ENCODE measurements at regions not wholly inside any gene's neighbourhood (a gene's known extent, or its start where the extent isn't known, plus 50 kb on each side); places are given as distances from the start of the nearest gene placed in this dataset.

- DNase-seq (ENCODE audit: low read depth), result no peak
Measured at GRCh38 chr22:47565607-47566006, 803.2 kb downstream of the TBC1D22A start.

GRCh38 chr22:47564651-47565434, 802.4 kb downstream of the TBC1D22A start:
- DNase-seq (ENCODE audit: low read depth), result no peak

- DNase-seq (ENCODE audit: low read depth), result no peak
Measured at GRCh38 chr22:47564158-47564450, 801.7 kb downstream of the TBC1D22A start.

GRCh38 chr22:47563406-47564157, 801.1 kb downstream of the TBC1D22A start:
- DNase-seq (ENCODE audit: low read depth), result no peak

GRCh38 chr22:47561766-47562165, 799.3 kb downstream of the TBC1D22A start:
- DNase-seq (ENCODE audit: low read depth), result no peak

GRCh38 chr22:47561115-47561675, 798.7 kb downstream of the TBC1D22A start:
- no peak for DNase-seq (ENCODE audit: low read depth)

GRCh38 chr22:47558828-47559700, 796.6 kb downstream of the TBC1D22A start:
- no peak for DNase-seq (ENCODE audit: low read depth)

GRCh38 chr22:47556473-47556872, 794.0 kb downstream of the TBC1D22A start:
- DNase-seq (ENCODE audit: low read depth), result no peak

- no peak for DNase-seq (ENCODE audit: low read depth)
Measured at GRCh38 chr22:47553436-47553835, 791.0 kb downstream of the TBC1D22A start.

GRCh38 chr22:47552541-47553205, 790.2 kb downstream of the TBC1D22A start:
- no peak for DNase-seq (ENCODE audit: low read depth)

GRCh38 chr22:47552024-47552423, 789.6 kb downstream of the TBC1D22A start:
- DNase-seq (ENCODE audit: low read depth), result no peak

GRCh38 chr22:47551431-47551775, 789.0 kb downstream of the TBC1D22A start:
- DNase-seq (ENCODE audit: low read depth), result no peak

GRCh38 chr22:47550524-47551430, 788.3 kb downstream of the TBC1D22A start:
- no peak for DNase-seq (ENCODE audit: low read depth)

- DNase-seq (ENCODE audit: low read depth), result no peak
Measured at GRCh38 chr22:47549741-47550340, 787.4 kb downstream of the TBC1D22A start.

GRCh38 chr22:47548953-47549740, 786.7 kb downstream of the TBC1D22A start:
- DNase-seq (ENCODE audit: low read depth), result no peak

GRCh38 chr22:47547881-47548650, 785.6 kb downstream of the TBC1D22A start:
- DNase-seq (ENCODE audit: low read depth), result no peak

GRCh38 chr22:47547239-47547661, 784.8 kb downstream of the TBC1D22A start:
- DNase-seq (ENCODE audit: low read depth), result no peak

GRCh38 chr22:47544696-47545095, 782.2 kb downstream of the TBC1D22A start:
- no peak for DNase-seq (ENCODE audit: low read depth)

- no peak for DNase-seq (ENCODE audit: low read depth)
Measured at GRCh38 chr22:47543447-47543846, 781.0 kb downstream of the TBC1D22A start.

Data from non-pigmented ciliary epithelial cell (primary cell).